PFSK-1 (cell line): ENCODE measurements at regions not wholly inside any gene's neighbourhood (a gene's known extent, or its start where the extent isn't known, plus 50 kb on each side); places are given as distances from the start of the nearest gene placed in this dataset.

Experiments
- FOXP2 ChIP-seq: optimal IDR thresholded peaks from 2 replicates; pipeline ENCODE3; 2011; ENCODE audit warnings: borderline replicate concordance, control low read depth, inconsistent platforms; ENCODE audit not compliant: insufficient read depth; ENCODE audit errors: extremely low read length, extremely low read depth
- POLR2AphosphoS5 ChIP-seq: IDR thresholded peaks from 2 replicates; pipeline ENCODE4 v1.6.1; 2012; ENCODE audit warnings: low read depth, mild to moderate bottlenecking, control low read depth, low read length, moderate library complexity
- SIN3A ChIP-seq: IDR thresholded peaks from 2 replicates; pipeline ENCODE4 v1.6.1; 2012; ENCODE audit warnings: mild to moderate bottlenecking, low read length, moderate library complexity, borderline replicate concordance; ENCODE audit not compliant: insufficient read depth
- TAF1 ChIP-seq: IDR thresholded peaks from 2 replicates; pipeline ENCODE4 v1.6.1; 2012; ENCODE audit warnings: low read length, control low read depth, borderline replicate concordance; ENCODE audit not compliant: insufficient read depth
- TF ChIP-seq, protein P1 (sequence below), 2 experiments: IDR thresholded peaks; 2 replicates each; pipeline versions ENCODE4 v1.6.1 to v1.8.0; 2011 to 2012; ENCODE audit warnings: low read depth in 2 of 2, low read length in 2 of 2, control low read depth in 1 of 2, inconsistent platforms in 1 of 2, mild to moderate bottlenecking in 1 of 2, moderate library complexity in 1 of 2; ENCODE audit not compliant: insufficient read depth in 1 of 2

DNA sequence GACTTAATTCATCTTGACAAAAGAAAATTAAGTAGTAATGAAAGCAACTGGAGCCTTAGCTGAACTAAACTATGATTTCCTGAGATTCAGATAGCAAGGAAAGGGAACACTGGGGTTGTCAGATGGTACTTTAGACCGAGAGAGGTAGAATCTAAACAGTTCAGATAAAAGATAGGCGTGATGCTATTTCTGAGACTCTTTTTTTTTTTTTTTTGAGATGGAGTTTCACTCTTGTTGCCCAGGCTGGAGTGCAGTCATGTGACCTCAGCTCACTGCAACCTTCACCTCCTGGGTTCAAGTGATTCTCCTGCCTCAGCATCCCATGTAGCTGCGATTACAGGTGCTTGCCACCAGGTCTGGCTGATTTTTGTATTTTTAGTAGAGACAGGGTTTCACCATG lies 279.9 kb upstream of the UMPS start:
- no peak for TF ChIP-seq SIN3A
- TF ChIP-seq, protein P1, sequence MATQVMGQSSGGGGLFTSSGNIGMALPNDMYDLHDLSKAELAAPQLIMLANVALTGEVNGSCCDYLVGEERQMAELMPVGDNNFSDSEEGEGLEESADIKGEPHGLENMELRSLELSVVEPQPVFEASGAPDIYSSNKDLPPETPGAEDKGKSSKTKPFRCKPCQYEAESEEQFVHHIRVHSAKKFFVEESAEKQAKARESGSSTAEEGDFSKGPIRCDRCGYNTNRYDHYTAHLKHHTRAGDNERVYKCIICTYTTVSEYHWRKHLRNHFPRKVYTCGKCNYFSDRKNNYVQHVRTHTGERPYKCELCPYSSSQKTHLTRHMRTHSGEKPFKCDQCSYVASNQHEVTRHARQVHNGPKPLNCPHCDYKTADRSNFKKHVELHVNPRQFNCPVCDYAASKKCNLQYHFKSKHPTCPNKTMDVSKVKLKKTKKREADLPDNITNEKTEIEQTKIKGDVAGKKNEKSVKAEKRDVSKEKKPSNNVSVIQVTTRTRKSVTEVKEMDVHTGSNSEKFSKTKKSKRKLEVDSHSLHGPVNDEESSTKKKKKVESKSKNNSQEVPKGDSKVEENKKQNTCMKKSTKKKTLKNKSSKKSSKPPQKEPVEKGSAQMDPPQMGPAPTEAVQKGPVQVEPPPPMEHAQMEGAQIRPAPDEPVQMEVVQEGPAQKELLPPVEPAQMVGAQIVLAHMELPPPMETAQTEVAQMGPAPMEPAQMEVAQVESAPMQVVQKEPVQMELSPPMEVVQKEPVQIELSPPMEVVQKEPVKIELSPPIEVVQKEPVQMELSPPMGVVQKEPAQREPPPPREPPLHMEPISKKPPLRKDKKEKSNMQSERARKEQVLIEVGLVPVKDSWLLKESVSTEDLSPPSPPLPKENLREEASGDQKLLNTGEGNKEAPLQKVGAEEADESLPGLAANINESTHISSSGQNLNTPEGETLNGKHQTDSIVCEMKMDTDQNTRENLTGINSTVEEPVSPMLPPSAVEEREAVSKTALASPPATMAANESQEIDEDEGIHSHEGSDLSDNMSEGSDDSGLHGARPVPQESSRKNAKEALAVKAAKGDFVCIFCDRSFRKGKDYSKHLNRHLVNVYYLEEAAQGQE (IDR thresholded peaks at IDR 0.05; ENCODE audit: insufficient read depth in 1 of 2, low read depth in 2 of 2, low read length in 2 of 2): no peak

DNA sequence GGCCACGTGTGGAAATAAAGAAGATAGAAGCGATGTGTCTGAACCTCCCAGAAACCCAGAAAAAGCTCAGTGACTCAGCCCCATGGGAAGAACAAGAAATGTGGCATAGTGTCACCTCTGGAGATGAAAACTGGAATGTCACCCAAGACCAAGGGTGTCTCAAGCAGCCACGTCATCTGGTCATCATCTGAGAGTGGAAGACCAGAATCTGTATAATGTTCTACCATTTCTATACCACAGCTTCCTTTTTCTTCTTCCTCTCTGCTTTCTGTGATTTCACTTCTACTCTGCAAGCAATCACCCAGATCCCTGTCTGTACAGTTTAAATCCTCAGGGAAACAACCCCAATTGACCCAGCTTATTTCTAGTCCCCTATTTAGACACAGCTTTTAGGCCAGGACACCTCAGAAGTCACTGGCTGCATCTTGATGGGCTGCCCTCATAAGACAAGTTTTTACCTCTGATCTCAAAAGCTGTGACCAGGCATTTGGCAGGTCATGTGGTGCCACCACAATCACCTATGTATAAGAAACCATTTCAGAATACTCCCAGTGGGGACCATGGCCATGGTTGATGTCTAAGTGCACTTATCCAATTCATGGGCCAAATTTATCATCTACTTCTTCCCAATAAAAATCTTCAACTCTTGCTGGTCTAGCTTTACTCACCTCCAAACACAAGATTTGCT lies 278.5 kb upstream of the UMPS start:
- TF ChIP-seq FOXP2: no peak
- no peak for TF ChIP-seq TAF1
- TF ChIP-seq, protein P1 (IDR thresholded peaks at IDR 0.05; ENCODE audit: insufficient read depth in 1 of 2, low read depth in 2 of 2, low read length in 2 of 2): no peak
- no peak for TF ChIP-seq SIN3A
- TF ChIP-seq POLR2AphosphoS5: no peak

DNA sequence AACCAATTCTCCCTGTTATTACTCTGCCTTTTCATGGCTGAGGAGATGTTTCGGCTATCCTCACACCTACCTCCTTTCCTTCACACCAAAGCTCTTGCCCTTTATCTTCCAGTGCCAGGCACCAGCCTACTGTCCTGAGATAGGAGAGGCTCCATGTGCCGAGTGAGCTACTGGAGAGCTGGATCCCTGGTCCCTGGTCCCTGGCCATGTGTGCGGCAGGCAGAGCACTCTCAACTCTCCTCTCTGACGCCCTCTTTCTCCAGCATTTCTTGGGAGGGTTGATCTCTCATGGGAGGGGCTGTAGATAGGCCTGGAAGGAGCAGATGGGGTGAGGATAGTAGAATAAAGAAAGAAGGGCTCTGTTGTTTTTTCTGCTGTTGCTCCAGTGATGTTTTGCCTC lies 277.1 kb upstream of the UMPS start:
- no peak for TF ChIP-seq POLR2AphosphoS5
- TF ChIP-seq, protein P1 (IDR thresholded peaks at IDR 0.05; ENCODE audit: insufficient read depth in 1 of 2, low read depth in 2 of 2, low read length in 2 of 2): no peak
- no peak for TF ChIP-seq SIN3A
- no peak for TF ChIP-seq TAF1
- TF ChIP-seq FOXP2: no peak

DNA sequence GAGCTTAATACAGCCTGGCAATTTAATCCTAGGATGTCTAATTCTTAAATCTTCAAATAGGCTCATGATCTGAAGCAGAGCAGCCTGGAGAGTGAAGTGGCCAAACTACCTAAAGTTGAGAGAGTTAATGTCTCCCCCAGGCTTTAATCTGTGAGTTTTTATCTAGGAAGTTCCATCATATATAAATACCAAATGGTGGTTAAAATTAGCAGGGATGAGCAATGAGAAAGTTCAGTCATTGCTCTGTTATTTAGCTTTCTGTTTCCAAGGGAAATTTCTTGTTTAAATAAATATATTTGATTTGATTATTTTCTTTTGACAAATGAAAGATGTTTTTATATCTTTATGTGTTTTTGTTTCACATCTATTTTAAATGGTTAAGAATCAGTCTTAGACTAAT lies 274.4 kb upstream of the UMPS start:
- TF ChIP-seq TAF1 (no peak), FOXP2 (no peak), SIN3A (no peak), POLR2AphosphoS5 (no peak)
- TF ChIP-seq, protein P1 (IDR thresholded peaks at IDR 0.05; ENCODE audit: insufficient read depth in 1 of 2, low read depth in 2 of 2, low read length in 2 of 2): no peak

DNA sequence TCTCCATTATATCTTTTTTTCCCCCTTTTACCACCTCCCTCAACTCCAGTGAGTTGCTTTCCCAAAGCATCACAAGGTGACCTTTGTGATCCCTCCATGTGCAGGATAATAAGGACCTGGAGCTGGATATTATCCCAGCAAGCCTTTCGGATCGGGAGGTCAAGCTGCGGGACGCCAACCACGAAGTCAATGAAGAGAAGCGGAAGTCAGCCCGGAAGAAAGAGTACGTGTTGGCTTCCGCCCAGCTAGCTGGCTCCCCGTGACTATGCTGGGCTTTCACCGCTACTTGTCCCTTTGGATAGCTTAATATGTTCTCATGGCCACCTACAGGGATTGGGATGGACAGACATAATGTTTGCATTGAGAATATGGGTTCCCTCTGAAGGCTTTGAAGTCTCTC lies 273.7 kb upstream of the UMPS start:
- TF ChIP-seq FOXP2: no peak
- TF ChIP-seq TAF1: no peak
- TF ChIP-seq, protein P1 (IDR thresholded peaks at IDR 0.05; ENCODE audit: insufficient read depth in 1 of 2, low read depth in 2 of 2, low read length in 2 of 2): no peak
- TF ChIP-seq POLR2AphosphoS5: no peak
- TF ChIP-seq SIN3A: no peak
